ENCODE measurements at regions not wholly inside any gene's neighbourhood (a gene's known extent, or its start where the extent isn't known, plus 50 kb on each side); places are given as distances from the start of the nearest gene placed in this dataset.
"Not testable (repeated sequence)": the region's sequence is repeated elsewhere in the genome, so short reads cannot be mapped to it uniquely, and the experiment has no call there.

DNA sequence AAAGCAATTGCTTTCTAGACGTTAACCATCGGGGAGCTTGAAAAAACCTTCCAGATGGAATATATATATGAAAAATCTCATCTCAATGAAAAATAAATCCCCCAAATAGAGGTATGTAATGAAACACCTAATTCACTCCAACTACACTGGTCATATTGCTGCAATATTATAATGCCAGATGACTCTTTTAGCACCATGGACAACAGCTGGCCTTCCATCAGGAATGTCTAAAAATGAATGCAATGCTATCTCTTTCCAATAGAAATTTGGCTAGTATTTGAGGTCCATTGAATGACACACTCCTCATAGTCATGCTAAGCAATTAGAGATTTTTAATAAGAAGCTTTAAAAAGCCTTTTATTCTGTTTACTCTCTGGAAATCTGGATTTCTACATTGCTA is 340.2 kb upstream of the BRINP1 start:
- Histone ChIP-seq H3K9me3 (ENCODE audit: control insufficient read depth, low read length) (no peaks in the 10 kb centered on the region), H3K27me3 (replicated peaks; ENCODE audit: control insufficient read depth, insufficient read depth, low read length) (no peaks in the 10 kb centered on the region), H3K4me3 (ENCODE audit: low read length) (no peak overlapping the region), H3K4me1 (ENCODE audit: control insufficient read depth, insufficient read depth, low read length) (no peaks in the 10 kb centered on the region), H3K9ac (ENCODE audit: low read length) (no peak overlapping the region), H3K36me3 (ENCODE audit: control insufficient read depth, insufficient read depth, low read length, severe bottlenecking) (no peaks in the 10 kb centered on the region)
- DNase-seq (ENCODE audit: low read depth), result no peak

DNA sequence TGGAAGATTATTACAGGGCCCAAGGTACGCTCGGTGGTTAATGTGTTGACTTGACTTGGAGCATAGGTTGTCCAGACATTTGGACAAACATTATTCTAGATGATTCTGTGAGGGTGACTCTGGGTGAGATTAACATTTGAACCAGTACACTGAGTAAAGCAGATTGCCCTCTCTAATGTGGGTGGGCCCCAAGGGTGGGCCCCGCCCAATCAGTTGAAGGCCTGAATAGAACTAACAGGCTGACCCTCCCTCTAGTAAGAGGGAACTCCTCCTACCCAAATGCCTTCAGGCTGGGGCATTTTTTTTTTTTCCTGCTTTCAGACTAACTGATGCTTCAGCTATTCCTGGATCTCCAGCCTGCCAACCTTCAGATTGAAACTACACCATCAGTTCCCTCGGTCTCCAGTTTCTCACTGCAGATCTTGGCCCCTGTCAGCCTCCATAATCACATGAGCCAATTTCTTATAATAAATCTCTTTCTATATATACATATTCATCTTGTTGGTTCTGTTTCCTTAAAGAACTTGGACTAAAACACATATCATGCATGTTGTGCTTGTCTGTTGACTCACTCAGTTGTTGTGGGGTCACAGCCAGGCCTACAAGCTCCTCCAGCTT is 338.1 kb upstream of the BRINP1 start:
- no peaks in the 10 kb centered on the region for H3K27me3 ChIP-seq (replicated peaks; ENCODE audit: control insufficient read depth, insufficient read depth, low read length)

DNA sequence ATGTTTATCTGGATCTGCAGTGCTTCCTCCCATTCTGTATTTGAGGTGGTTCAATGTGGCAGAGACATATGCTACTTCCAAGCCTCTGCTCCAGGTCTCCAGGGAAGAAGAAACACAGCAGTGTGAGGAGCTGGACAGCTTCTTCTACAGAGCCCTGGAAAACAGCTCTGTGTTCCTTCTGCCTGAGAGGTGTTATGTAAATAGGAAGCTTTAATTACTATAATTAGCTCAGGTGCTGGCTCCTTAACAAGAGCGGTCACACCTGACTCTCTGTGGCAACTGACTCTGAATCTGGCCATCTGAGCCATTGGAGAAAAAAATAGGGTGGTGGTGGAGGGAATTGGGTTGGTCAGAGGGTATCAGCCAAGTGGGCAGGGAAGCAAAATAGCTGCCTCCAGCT is 332.4 kb upstream of the BRINP1 start:
- Histone ChIP-seq H3K4me1 (ENCODE audit: control insufficient read depth, insufficient read depth, low read length) (no peaks in the 10 kb centered on the region), H3K27me3 (replicated peaks; ENCODE audit: control insufficient read depth, insufficient read depth, low read length) (peaks cover 3% of the 10 kb centered on the region), H3K9me3 (ENCODE audit: control insufficient read depth, low read length) (peaks cover 5% of the 10 kb centered on the region), H3K9ac (ENCODE audit: low read length) (no peak overlapping the region), H3K36me3 (ENCODE audit: control insufficient read depth, insufficient read depth, low read length, severe bottlenecking) (no peaks in the 10 kb centered on the region), H3K4me3 (ENCODE audit: low read length) (no peak overlapping the region)
- no peak for DNase-seq (ENCODE audit: low read depth)

More for the DNA sequence above, 338.1 kb upstream of the BRINP1 start:
- H3K4me3 ChIP-seq (ENCODE audit: low read length), result no peak overlapping the region
- no peak overlapping the region for H3K9ac ChIP-seq (ENCODE audit: low read length)
- H3K36me3 ChIP-seq (ENCODE audit: control insufficient read depth, insufficient read depth, low read length, severe bottlenecking), result no peaks in the 10 kb centered on the region
- DNase-seq (ENCODE audit: low read depth), result no peak
- H3K9me3 ChIP-seq (ENCODE audit: control insufficient read depth, low read length), result no peaks in the 10 kb centered on the region
- H3K4me1 ChIP-seq (ENCODE audit: control insufficient read depth, insufficient read depth, low read length), result no peaks in the 10 kb centered on the region

DNA sequence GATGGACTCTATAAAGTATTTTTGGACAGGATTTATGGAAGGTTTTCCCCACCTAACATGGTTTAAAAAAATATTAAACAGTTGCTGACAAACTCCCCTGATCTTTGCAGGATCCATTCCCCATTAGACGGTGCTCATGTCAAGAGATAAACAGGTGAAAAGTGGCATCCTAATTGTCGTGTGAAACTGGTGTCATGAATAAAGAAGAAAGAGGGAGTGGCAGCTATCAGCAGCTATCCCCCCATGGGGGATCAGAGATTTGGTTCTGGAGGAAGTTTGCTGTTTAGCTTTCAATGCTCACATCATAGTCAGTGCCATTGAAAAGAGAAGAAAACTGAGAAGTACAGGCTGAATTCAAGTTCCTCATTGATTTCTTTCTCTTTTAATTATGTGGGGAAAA is 329.3 kb upstream of the BRINP1 start:
- DNase-seq (ENCODE audit: low read depth), result no peak

DNA sequence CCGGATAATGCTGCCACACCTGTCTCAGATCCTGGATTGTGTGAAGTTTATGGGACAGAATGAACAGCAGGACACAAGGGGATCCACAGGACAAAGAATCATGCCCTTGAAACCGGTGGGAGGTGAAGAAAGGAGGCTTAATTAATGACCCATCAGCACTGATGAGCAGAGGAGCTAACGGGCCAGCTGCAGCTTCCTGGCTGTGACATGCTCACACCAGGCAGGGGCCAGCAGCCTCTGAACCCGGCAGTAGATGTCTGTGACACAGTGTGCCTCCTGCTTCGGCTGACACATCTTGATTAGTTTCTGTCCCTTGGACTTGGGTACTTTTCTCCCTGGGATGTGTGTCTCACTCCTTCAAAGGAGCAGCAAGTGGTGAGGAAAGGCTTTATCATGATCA is 328.8 kb upstream of the BRINP1 start:
- H3K4me3 ChIP-seq (ENCODE audit: low read length), result no peak overlapping the region
- no peak for DNase-seq (ENCODE audit: low read depth)

More for the DNA sequence above, 329.3 kb upstream of the BRINP1 start:
- no peak overlapping the region for H3K9ac ChIP-seq (ENCODE audit: low read length)
- H3K36me3 ChIP-seq (ENCODE audit: control insufficient read depth, insufficient read depth, low read length, severe bottlenecking), result no peaks in the 10 kb centered on the region
- no peak overlapping the region for H3K4me3 ChIP-seq (ENCODE audit: low read length)
- H3K27me3 ChIP-seq (replicated peaks; ENCODE audit: control insufficient read depth, insufficient read depth, low read length), result peaks cover 3% of the 10 kb centered on the region
- peaks cover 7% of the 10 kb centered on the region for H3K9me3 ChIP-seq (ENCODE audit: control insufficient read depth, low read length)
- no peaks in the 10 kb centered on the region for H3K4me1 ChIP-seq (ENCODE audit: control insufficient read depth, insufficient read depth, low read length)

DNA sequence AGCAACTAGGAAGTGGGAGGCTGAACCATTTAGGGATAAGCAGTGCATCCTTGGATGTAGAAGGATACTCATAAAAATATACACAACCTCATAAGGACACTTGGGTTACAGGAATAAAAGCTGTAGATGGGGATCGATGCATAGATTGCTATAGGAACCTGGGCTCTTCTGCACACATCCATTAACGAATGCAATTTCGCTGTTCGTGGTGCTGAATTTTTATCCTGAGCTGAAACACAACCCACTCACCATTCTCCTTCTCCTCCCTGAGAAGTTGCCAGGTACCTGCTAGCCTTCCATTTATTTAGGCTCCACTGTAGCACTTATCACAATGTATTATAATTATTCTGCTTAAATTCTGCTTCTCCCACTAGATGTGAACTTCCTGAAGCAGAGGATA is 320.6 kb upstream of the BRINP1 start:
- Histone ChIP-seq H3K4me3 (ENCODE audit: low read length) (no peak overlapping the region), H3K36me3 (ENCODE audit: control insufficient read depth, insufficient read depth, low read length, severe bottlenecking) (no peaks in the 10 kb centered on the region), H3K27me3 (replicated peaks; ENCODE audit: control insufficient read depth, insufficient read depth, low read length) (peaks cover 3% of the 10 kb centered on the region), H3K9me3 (ENCODE audit: control insufficient read depth, low read length) (no peaks in the 10 kb centered on the region), H3K4me1 (ENCODE audit: control insufficient read depth, insufficient read depth, low read length) (no peaks in the 10 kb centered on the region), H3K9ac (ENCODE audit: low read length) (no peak overlapping the region)
- peak; percentile 11 for DNase-seq (ENCODE audit: low read depth)

More for the DNA sequence above, 328.8 kb upstream of the BRINP1 start:
- Histone ChIP-seq H3K27me3 (replicated peaks; ENCODE audit: control insufficient read depth, insufficient read depth, low read length) (peaks cover 3% of the 10 kb centered on the region), H3K36me3 (ENCODE audit: control insufficient read depth, insufficient read depth, low read length, severe bottlenecking) (no peaks in the 10 kb centered on the region), H3K4me1 (ENCODE audit: control insufficient read depth, insufficient read depth, low read length) (no peaks in the 10 kb centered on the region), H3K9ac (ENCODE audit: low read length) (no peak overlapping the region), H3K9me3 (ENCODE audit: control insufficient read depth, low read length) (peaks cover 7% of the 10 kb centered on the region)

DNA sequence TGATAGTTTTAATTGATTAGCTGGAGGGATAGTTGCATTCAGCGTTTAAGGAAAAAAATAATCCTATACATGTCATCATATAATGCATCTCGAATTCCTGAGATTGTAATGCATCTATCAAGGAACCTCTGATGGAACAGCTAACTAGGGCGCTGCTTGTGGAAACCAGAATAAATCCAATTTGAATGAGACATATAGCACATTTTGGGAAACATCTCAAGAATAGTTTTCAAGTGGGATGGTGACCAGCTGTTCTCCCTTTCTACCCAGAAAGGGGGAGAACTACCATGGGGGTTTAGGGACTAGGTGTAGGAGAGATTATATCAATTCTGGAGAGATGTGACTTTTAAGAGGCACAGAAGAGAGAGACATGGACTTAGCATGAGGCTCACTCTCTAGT is 319.3 kb upstream of the BRINP1 start:
- no peaks in the 10 kb centered on the region for H3K9me3 ChIP-seq (ENCODE audit: control insufficient read depth, low read length)
- no peak overlapping the region for H3K4me3 ChIP-seq (ENCODE audit: low read length)
- no peaks in the 10 kb centered on the region for H3K36me3 ChIP-seq (ENCODE audit: control insufficient read depth, insufficient read depth, low read length, severe bottlenecking)
- H3K4me1 ChIP-seq (ENCODE audit: control insufficient read depth, insufficient read depth, low read length), result no peaks in the 10 kb centered on the region
- H3K9ac ChIP-seq (ENCODE audit: low read length), result no peak overlapping the region
- peaks cover 3% of the 10 kb centered on the region for H3K27me3 ChIP-seq (replicated peaks; ENCODE audit: control insufficient read depth, insufficient read depth, low read length)
- DNase-seq (ENCODE audit: low read depth), result no peak

DNA sequence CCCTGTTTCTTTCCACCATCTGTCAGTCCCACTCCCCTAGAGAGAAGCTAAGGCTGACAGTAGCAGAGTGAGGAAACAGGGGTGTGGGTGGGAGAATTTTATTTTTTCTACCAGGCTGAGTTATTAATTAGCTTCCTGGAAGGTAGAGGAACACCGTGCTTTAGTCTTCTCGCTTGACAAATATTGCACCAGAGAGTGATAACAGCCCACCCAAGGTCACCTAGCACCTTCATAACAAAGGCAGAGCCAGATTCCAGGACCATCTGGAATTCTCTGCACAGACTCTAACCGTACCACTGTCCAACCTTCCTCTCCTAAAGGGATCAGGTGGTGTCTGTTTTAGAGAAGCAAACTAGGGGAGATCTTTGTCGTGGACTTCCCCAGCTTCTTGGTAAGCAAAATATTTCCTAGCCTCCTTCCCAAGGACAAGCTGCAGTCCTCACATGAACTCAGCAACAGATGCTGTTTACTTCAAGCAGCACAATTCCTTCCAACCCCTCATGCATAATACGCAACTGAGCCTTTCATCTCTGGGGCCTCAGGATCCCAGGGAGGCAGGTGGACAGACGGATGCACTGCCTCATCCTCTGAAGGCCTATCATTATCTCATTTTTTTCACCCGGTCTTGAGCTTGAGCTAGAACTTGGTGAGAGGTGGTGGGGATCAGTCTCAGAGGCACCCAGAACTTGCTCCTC is 308.7 kb upstream of the BRINP1 start:
- no peaks in the 10 kb centered on the region for H3K9me3 ChIP-seq (ENCODE audit: control insufficient read depth, low read length)
- no peak for DNase-seq (ENCODE audit: low read depth)
- H3K4me1 ChIP-seq (ENCODE audit: control insufficient read depth, insufficient read depth, low read length), result no peaks in the 10 kb centered on the region

DNA sequence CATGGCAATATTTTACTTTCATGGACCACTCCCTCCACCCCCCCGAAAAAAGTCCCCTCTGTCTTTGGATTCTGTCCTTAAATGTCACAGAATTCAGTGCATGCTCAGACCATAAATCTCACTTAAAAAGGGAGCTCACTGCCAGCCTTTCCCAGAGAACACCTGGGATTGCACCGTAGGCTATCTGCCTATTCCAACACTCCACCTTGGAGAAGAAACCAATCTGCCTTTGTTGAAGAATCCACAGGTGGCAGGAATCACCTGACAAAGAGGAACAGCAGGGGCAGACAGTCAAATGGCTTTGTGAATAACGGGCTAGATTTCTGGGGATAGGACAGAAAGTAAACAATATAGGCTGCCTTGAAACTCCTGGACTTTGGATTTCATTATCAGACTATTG is 306.7 kb upstream of the BRINP1 start:
- Histone ChIP-seq H3K27me3 (replicated peaks; ENCODE audit: control insufficient read depth, insufficient read depth, low read length) (no peaks in the 10 kb centered on the region), H3K4me3 (ENCODE audit: low read length) (no peak overlapping the region), H3K4me1 (ENCODE audit: control insufficient read depth, insufficient read depth, low read length) (no peaks in the 10 kb centered on the region), H3K9me3 (ENCODE audit: control insufficient read depth, low read length) (no peaks in the 10 kb centered on the region), H3K9ac (ENCODE audit: low read length) (no peak overlapping the region), H3K36me3 (ENCODE audit: control insufficient read depth, insufficient read depth, low read length, severe bottlenecking) (no peaks in the 10 kb centered on the region)
- no peak for DNase-seq (ENCODE audit: low read depth)

More for the DNA sequence above, 308.7 kb upstream of the BRINP1 start:
- H3K36me3 ChIP-seq (ENCODE audit: control insufficient read depth, insufficient read depth, low read length, severe bottlenecking), result no peaks in the 10 kb centered on the region
- no peaks in the 10 kb centered on the region for H3K27me3 ChIP-seq (replicated peaks; ENCODE audit: control insufficient read depth, insufficient read depth, low read length)
- no peak overlapping the region for H3K9ac ChIP-seq (ENCODE audit: low read length)
- H3K4me3 ChIP-seq (ENCODE audit: low read length), result no peak overlapping the region

DNA sequence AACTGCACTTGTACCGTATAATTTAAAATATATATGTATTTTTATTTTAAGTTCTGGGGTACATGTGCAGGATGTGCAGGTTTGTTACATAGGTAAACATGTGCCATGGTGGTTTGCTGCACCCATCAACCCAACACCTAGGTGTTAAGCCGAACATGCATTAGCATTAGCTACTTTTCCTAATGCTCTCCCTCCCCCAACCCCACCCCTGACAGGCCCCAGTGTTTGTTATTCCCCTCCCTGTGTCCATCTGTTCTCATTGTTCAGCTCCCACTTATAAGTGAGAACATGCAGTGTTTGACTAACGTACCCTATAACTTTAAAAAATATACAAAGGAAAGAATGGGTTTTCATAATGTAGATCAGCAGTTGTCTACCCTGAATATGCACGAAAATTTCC is 303.5 kb upstream of the BRINP1 start:
- H3K4me1 ChIP-seq (ENCODE audit: control insufficient read depth, insufficient read depth, low read length); H3K27me3 ChIP-seq (replicated peaks; ENCODE audit: control insufficient read depth, insufficient read depth, low read length): not testable (repeated sequence)

DNA sequence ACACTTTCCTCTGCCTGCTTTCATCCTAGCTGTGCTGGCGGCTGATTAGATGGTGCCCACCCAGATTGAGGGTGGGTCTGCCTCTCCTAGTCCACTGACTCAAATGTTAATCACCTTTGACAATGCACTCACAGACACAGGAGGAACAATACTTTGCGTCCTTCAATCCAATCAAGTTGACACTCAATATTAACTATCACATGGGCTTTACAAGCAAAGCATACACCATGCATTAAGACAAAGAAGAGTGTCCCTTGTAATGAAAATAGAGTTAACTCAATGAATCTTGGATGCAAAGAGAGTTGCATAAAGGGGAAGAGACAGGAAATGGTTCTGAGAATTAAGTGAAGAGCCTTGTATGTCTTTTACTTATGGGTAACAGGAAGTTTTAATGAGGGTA is 298.7 kb upstream of the BRINP1 start:
- Histone ChIP-seq H3K36me3 (ENCODE audit: control insufficient read depth, insufficient read depth, low read length, severe bottlenecking) (no peaks in the 10 kb centered on the region), H3K9ac (ENCODE audit: low read length) (no peak overlapping the region), H3K27me3 (replicated peaks; ENCODE audit: control insufficient read depth, insufficient read depth, low read length) (no peaks in the 10 kb centered on the region), H3K9me3 (ENCODE audit: control insufficient read depth, low read length) (no peaks in the 10 kb centered on the region), H3K4me3 (ENCODE audit: low read length) (no peak overlapping the region), H3K4me1 (ENCODE audit: control insufficient read depth, insufficient read depth, low read length) (no peaks in the 10 kb centered on the region)
- no peak for DNase-seq (ENCODE audit: low read depth)

More for the DNA sequence above, 303.5 kb upstream of the BRINP1 start:
- not testable (repeated sequence) for H3K4me3 ChIP-seq (ENCODE audit: low read length); H3K9me3 ChIP-seq (ENCODE audit: control insufficient read depth, low read length); DNase-seq (ENCODE audit: low read depth); H3K9ac ChIP-seq (ENCODE audit: low read length); H3K36me3 ChIP-seq (ENCODE audit: control insufficient read depth, insufficient read depth, low read length, severe bottlenecking)

DNA sequence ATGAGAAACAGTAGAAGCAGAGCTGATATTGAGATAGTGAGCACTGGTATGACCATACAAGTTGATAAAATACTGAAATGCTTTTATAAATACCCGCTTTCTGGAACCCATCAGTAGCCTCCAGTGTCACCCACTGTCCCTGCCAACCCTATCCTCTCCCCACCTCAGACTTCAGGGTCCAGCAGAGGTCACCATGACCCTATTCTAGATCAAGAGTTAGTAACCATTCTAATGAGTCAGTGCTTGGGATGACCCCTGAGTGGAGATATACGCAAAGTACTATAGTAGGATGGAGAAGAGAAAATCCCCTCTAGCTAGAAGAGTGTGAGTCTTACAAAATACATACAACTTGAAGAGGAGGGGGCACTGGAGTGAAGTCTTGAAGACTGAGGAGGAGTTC is 297.9 kb upstream of the BRINP1 start:
- H3K9me3 ChIP-seq (ENCODE audit: control insufficient read depth, low read length), result no peaks in the 10 kb centered on the region
- H3K36me3 ChIP-seq (ENCODE audit: control insufficient read depth, insufficient read depth, low read length, severe bottlenecking), result no peaks in the 10 kb centered on the region
- H3K27me3 ChIP-seq (replicated peaks; ENCODE audit: control insufficient read depth, insufficient read depth, low read length), result no peaks in the 10 kb centered on the region
- no peak for DNase-seq (ENCODE audit: low read depth)
- no peaks in the 10 kb centered on the region for H3K4me1 ChIP-seq (ENCODE audit: control insufficient read depth, insufficient read depth, low read length)
- H3K4me3 ChIP-seq (ENCODE audit: low read length), result no peak overlapping the region
- no peak overlapping the region for H3K9ac ChIP-seq (ENCODE audit: low read length)
